ENCODE measurements at regions not wholly inside any gene's neighbourhood (a gene's known extent, or its start where the extent isn't known, plus 50 kb on each side); places are given as distances from the start of the nearest gene placed in this dataset.
A peak's percentile ranks its signal among the peaks of the same experiment; 100 is the strongest.

DNA sequence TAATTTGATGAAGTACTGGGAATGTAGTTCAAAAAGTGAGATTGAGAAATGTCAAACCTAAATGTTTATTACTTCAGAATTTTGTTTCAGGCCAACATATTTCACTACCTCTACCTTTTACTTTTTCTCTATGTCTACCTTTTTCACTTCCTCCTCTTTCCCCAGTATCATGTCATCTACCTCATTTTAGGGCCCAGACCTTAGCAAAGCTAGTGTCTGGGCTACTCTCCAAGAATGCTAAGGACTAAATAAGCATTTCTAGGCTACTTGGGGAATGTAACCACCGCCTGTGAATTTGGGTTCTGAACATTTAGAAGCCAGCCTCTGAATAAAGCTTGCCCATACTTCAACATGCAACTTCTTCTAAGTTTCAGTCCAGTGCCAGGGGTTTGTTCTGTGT is 330.4 kb downstream of the SLC4A3 start:
- no peak for DNase-seq (ENCODE audit: low read depth in 2 of 2)

DNA sequence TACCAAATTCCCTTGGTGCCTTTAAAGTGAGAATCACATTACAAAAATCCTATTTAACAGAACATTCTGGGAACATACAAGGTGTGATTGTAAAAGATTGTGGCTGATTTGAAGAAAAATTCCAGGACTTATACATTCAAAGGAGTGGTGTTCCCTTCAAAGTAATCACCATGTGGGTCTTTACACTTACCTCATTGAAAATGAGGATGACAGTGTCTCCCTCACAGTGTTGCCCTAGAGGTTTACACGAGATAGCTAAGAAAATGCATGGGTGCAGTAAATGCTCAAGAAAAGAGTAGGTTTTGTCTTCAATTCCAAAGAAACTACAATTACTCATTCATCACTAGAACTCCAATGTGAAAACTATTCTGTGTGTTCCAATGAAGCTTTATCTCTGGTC is 331.5 kb downstream of the SLC4A3 start:
- no peak for DNase-seq (ENCODE audit: low read depth in 2 of 2)

DNA sequence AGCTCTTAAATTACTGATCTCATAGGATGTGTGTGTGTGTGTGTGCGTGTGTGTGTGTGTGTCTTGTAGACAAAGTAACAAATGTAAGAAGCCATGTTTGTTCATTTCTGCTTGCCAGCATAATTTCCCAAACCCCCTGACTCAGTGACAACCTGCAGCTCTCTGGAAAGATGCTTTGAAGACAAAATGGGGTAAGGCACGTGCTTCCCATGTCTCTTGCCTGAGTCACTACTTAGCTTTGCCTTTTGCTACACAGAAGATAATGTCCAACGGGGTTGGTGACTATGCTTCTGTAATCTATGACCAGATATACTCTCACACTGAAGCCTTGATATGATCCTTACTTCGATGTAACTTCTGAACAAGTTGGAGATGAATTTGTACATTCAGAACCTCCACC is 332.0 kb downstream of the SLC4A3 start:
- no peak for DNase-seq (ENCODE audit: low read depth in 2 of 2)

DNA sequence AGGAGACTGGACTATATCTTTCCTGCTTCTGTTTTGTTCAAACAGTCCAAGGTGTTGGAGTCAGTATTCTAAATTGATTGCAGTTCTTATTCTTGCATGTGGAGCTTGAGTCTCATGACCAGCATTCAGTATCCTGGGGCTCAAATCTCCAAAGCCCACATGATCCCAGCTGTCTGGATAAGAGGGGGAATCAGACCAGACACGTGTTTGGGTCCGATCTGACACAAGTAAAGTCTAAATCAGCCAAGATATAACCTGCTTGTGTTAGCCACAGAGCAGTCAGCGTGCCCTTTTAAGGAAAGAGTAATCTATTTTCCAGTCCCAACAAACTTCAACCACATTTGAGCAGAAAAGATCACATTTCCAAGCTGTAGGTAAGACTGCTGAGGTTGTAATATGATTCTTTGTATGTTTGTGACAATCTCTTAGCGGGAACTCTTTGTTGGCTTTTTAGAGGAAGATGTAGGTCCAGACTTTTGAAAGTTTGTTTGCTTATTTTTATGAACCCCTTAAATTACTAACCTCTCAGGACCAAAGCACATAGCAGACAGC is 334.6 kb downstream of the SLC4A3 start:
- DNase-seq (ENCODE audit: low read depth in 2 of 2) = no peak

DNA sequence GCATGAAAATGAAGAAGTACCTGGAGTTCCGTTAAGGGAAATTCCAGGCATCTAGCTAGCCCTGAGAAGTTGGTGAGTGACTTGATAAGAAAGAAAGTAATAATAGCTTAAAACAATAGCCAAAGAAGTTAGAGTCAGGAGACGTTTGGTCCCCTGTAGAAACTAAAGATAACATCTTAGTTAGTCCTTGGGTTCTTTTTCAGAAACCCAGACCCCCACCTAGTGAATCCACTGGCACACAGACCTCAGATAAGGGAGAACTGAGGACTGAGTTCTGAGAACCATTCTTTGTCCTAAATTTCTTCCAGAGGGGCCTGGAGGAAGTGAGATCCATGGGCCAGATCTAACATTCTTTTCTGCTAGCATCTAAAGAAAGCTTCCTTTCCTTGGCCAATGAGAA is 335.4 kb downstream of the SLC4A3 start:
- no peak for DNase-seq (ENCODE audit: low read depth in 2 of 2)

DNA sequence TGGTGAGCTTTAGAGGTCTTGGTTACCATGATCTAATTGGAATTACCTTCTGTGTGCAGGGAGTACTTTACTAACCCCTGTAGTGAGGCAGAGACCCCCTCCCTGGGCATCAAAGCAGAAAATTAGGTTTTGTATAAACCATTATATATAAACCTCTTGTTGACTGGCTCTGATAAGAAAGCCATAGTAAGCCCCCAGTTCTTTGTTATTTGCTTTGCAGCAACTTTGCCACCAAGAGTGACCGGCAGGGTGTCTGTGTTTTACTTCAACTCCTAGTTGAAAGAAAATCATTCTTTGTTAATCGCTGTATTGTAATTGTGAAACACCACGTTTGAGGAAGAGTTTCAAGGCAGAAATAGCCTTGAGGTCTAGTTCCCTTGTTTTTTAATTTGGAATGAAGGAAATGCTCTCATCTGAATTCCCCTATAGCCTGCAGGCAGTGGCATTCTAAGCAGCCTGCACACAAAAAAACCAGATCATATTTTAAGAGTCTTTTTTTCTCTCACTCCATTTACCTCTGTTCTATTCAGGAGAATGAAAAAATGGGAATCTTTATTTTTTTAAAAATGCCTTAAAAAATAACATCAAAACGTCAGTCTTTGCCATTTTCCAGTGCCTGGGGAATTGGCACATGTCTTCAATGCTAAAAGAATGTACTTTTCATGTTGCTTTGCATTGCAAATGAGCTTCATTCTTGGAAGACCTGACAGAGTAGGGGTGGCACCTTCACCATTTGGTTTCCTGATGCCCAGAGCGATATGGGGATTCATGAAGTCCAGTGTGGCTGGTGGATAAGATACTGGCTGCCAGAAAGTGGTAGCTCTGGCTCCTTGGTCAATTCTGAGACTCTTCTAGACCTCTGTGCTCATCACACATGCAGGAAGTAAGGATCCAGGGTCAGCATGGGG is 338.1 kb downstream of the SLC4A3 start:
- no peak for DNase-seq (ENCODE audit: low read depth in 2 of 2)

DNA sequence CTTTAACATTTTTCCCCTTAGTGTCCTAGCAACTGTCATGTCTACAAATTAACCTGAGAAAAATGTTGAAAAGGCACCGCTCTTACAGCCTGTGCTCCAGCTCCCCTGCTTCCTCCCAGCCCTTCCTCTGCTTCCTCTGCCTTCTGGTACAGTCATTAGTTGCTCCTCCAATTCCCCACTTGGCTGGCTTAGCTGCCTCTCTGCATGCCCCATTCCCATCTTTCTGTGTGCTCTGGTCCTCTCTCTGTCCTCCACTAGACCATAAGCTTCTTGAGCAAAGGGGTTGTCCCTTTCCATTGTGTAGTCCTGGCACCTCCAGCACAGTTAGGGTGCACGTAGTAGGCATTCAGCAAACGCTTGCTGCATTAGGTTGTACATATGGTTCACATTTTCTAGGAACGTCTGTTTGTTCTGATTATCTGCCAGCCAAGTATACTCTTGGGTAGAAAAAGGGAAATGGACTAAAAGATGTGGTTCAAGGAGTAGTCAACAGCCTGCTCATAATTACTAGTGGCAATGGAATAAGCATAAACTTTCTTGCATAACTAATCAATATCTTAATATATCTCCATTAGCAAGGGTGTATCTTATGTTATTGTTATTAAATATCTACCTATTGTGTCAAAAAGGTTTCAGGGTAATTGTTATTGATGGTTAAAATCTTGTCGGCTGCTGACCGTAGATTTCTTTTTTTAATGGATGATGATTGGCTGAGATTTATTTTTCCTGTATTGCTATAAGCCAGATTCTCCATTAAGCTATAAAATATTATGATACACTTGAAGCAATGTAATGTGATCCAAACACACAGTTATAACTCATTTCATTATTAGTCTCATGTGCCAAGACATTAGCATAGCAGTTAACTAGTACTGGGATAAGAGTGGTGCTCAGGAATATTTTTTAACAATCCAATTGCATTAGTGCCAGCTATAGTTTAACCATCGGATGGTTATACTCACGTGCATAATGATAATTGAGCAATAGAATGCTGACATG is 340.1 kb downstream of the SLC4A3 start:
- no peak for DNase-seq (ENCODE audit: low read depth in 2 of 2)

DNA sequence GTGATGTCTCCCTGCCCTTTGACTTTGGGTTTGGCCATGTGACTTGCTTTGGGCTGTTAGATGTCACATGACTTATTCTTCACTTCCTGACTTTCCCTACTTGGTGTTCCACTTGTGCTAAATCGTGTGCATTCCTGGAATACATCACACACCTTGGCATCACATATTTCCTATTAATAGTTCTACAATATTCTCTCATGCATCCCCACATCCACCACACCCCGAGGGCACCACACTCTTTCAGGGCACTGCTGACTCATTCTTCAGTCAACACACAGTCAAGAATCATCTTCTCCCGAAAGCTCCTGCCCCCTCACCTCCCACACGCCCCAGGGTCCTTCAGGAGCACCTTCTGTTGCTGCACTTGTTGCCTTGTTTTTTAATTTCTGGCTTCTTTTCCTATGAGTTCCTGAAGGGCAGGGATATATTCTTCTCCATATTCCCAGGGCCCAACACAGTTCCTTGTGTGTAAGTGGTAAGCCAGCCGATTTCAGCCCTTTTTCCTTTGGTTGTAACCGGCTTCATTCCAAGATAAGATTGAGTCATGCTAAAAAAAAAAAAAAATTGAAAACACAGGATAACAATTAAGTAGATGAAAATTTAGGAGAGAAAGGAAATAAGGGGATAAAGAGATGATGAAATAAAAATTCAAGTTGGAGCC is 341.4 kb downstream of the SLC4A3 start:
- no peak for DNase-seq (ENCODE audit: low read depth in 2 of 2)

DNA sequence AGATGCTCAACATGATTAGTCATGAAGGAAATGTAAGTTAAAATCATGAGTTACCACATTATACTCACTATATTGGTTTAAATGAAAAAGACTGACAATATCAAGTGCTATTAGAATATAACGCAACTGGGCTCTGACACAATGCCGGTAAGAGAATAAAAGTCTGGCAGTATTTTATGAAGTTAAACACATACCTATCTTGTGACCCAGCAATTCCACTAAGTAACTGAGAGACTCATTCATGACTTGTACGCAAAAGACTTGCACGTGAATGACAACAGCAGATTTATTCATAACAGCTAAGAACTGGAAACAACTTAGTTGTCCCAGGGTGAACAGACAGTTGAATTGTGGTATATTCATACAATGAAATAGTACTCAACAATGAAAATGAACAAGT is 342.1 kb downstream of the SLC4A3 start:
- DNase-seq (ENCODE audit: low read depth in 2 of 2) = no peak

DNA sequence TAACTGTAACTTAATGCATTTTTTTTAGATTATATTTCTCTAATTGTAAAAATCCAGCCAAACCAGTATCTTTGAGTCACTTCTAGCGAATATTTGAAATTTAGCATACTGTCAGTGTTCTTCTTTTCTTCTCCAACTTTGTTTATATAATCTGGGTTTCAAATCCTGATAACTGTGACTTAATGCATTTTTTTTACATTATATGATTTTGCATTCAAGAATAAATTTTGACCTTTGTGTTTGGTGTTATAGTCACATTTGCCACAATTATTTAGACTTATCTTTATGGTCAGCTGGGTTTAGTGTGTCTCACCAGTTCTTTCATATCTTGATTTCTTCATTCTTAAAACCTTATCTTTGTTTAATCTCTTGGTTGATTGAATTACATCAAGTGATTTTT is 345.7 kb downstream of the SLC4A3 start:
- DNase-seq (ENCODE audit: low read depth in 2 of 2) = no peak

DNA sequence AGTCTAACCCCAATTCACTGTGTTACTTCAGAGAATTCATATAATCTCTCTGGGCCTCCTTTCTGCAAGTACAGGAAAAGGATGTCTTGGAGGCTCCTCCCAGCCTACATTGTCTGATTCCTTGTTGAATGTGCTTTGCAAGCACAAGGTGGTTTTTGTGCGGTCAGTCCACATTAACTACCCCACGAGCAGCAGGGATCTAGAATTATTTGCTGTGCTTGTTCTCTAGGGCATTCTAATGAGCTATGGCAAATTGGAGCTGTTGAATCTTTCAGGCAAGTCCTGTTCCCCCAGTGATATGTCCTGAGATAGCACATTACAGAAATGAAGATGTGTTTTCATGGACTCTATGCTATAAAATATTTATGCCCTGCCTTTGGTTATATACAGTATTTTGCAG is 349.4 kb downstream of the SLC4A3 start:
- no peak for DNase-seq (ENCODE audit: low read depth in 2 of 2)

DNA sequence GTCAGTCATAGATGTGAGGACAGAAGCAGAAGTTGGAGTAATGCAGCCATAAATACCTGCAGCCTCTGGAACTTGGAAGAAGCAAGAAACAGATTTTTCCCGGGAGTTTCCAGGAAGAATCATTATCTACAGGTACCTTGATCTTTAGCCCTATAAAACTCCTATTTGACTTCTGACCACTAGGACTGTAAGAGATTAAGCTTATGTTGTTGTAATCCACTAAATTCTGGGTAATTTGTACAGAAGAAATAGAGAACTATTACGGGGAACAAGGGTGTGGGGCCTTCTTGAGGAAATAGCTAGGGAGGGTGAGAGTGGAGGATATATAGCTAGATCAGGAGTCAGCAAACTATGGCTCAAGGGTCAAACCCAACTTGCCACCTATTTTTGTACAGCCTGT is 353.2 kb downstream of the SLC4A3 start:
- no peak for DNase-seq (ENCODE audit: low read depth in 2 of 2)

DNA sequence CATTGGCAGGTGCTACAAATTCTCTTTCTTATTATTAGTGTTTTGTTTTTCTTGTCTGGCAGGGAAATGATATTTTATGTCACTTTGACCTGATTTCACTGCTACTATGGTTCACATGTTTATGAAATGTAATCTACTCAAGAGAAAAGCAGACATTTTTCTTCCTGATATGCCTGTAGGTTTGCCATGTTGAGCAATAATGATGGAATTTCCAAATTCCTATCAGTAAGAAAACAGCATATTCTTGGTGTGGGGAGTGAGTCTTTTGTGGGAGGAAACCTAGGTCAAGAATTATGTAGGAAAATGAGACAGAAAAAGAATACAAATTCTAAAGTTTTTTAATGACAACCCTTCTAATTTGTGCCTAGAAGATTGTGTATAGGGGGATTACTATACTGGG is 356.4 kb downstream of the SLC4A3 start:
- no peak for DNase-seq (ENCODE audit: low read depth in 2 of 2)

DNA sequence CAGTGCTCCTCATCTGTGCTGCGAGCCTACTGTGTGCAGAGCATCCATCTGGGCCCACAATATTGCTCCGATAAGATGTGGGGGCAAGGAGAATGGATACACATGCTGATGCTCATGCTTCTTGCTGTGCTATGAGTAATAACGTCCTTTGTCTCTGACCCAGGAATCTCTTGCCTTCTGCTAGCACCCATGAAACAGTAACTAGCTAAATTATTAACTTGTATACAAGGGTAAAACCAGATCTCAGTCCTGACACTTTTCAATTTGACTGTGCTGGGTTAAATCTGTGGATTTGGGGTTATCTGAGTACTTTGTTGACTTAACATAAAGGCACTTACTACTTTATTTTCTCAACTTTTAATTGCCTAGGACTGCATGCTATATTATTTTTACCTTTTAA is 357.6 kb downstream of the SLC4A3 start:
- DNase-seq (ENCODE audit: low read depth in 2 of 2) = no peak

DNA sequence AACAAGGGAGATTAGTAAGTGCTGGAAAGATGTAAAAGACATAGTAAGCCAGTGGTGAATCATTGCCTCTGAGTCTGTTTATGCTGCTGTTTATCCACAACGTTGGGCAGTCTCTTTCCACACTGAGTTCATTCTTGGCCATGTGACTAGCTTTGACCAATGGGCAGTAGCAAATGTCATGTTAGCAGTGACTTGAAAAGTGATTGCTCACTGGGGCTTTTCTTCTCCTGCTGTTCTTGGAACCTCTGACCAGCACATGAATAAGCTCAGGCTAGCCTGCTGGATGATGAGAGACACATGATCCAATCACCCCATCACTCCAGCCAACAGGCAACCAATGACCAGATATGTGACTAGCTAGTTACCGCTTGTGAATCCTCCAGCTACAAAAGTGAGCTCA is 360.4 kb downstream of the SLC4A3 start:
- no peak for DNase-seq (ENCODE audit: low read depth in 2 of 2)

DNA sequence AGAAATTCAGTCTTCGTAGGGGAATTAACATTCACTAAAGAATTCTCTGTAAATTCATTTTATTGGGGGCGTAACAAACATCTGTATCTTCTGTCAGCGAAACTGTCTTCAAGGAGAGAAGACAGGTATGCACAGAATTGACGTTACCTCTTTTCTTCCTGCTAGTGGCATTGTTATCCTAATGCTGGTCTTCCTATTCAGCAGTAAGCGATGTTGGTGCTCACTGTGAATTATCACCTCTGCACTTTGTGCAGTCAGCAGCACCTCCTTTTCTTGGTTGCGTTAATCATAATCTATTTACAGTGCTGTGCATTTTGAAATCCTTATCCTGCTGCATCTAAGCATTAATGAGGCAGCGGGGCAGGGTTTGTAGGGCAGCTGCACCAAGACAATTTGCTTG is 362.3 kb downstream of the SLC4A3 start:
- DNase-seq (ENCODE audit: low read depth in 2 of 2) = no peak

DNA sequence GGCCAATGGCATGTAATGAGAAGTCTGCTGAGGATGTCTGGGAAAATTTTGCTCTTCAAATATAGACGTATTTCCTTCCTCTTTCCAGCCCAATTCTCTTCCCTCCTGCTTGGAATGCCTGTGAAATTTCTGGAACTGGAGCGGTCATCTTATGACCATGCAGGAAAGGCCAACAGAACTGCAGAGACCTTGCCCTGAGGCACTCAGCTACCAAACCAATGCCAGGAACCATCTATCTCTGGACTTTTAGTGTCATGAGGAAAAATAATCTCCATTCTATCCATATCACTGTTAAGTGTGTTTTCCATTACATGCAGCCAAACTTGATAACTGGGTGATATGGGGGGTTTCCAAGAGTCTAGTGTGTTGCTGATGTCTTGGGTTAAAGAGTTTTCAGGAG is 363.7 kb downstream of the SLC4A3 start:
- no peak for DNase-seq (ENCODE audit: low read depth in 2 of 2)

DNA sequence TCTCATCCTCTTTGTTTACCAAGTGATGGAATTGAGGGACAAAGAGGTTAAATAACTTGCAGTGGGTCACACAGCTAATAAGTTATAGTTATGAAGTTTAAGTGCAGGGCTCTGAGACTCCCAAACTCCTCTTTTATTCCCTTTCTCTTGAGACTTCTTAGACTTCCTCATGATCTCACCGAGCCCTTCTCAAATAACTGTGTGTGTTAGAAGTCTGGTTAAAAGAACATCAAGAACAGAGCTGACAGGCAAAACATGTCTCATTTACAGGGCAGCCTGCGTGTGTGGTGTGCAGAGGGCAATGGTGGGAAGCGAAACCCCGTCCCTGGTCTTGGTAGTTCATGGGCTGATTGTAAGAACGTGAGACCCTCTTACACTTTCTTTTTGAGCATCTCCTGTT is 368.0 kb downstream of the SLC4A3 start:
- DNase-seq (ENCODE audit: low read depth in 2 of 2) = no peak

DNA sequence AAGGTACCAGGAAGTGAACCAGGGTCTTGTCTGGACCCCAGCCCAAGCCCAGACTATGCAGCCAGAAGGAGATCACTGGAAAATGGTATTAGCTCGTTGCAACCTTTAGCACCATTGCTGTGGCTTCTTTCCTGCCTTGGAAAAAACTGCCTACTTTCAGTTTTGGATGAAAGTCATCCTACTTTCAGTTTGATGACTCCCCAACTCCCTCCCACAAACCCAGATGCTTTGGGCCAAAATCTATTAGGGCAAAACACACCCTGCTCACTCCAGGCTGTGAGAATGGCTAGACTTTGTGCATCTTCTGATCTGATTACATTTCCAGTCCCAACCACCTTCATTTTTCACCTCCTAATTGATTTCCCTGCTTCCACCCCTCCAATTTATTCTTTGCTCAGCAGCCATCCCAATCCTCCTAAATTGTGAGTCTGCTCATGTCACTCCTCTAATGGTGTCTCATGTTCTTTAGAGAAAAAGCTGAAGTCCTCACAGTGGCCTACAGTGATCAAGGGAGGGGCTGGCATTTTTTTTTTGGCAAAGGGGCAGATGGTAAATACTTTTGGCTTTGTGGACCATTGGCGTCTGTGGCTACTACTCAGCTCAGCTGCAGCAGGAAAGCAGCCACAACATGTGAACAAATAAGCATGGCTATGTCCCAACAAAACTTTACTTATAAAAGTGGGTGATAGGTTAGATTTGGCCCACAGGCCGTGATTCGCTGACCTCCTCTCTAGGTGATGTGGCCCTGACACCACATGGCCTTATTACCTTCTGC is 368.7 kb downstream of the SLC4A3 start:
- no peak for DNase-seq (ENCODE audit: low read depth in 2 of 2)

DNA sequence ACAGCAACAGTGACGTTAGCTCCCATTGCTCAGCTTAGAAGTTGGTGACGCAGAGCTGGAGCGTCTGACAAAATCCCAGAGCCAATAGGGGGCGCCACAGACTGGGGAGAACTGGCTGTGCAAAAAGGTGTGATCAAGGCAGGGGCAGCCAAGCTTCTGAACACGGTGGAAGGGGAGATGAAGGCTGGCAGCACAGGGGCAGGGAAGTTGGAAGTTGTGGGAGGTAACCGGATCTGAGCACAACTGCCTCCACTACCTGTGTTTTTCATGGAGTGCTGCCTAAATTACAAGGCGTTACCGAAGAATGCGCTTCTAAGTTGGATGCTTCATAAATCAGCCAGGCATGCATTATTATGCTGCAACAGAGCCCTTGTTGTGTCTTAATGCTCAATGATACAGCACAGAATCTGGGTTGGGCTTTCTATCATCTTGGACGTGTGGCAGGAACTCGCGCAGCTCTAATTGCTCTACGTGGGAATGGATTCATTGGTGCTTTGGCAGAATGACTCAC is 370.0 kb downstream of the SLC4A3 start:
- peak in 1 of 2 donors; percentile 3 for DNase-seq (ENCODE audit: low read depth in 2 of 2)

DNA sequence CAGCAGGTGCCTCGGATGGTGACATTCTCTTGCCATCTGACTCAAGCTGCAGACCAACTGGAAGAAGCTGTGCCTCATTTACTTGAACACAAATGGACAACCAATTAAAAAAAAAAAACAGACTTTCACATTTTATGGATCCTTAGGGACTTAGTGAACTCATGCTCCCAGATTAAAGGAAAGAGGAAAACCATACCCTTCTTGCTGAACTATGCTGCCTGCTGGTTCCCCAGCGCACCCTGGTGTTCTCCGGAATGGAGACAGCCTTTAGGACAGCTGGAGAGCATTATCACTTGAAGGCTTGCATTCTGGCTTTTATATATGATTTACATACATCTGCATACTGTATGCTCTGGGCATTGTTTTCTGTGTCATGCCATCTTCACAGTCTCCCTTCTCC is 370.7 kb downstream of the SLC4A3 start:
- no peak for DNase-seq (ENCODE audit: low read depth in 2 of 2)

Measured in activated CD4-positive, alpha-beta T cell treated with anti-CD3 and anti-CD28 coated beads for 24 hours (primary cell).